Spleen (tissue), 7 donors: ENCODE measurements at regions not wholly inside any gene's neighbourhood (a gene's known extent, or its start where the extent isn't known, plus 50 kb on each side); places are given as distances from the start of the nearest gene placed in this dataset.

Source experiments
- CTCF ChIP-seq, 11 experiments: fragments of 200-600 bp in 7 of 11; fragments of 450-650 bp in 4 of 11; sonication (generic) in 4 of 11; IDR thresholded peaks in 8 of 11; conservative IDR thresholded peaks in 3 of 11; 1 replicate in 7 of 11; 2 replicates in 4 of 11; pipeline versions ENCODE4 v1.4.0 to v1.8.0; 2016 to 2021; ENCODE audit warnings: antibody characterized with exemption in 11 of 11, inconsistent platforms in 4 of 11, mild to moderate bottlenecking in 1 of 11
- POLR2A ChIP-seq, 3 donors: fragments of 450-650 bp; IDR thresholded peaks; one replicate each; pipeline ENCODE4 v1.5.1; 2017; ENCODE audit warnings: antibody characterized with exemption in 3 of 3, mild to moderate bottlenecking in 1 of 3
- POLR2AphosphoS5 ChIP-seq, 3 donors: sonication (generic); formaldehyde crosslinking; IDR thresholded peaks; one replicate each; pipeline ENCODE4 v1.5.1; 2017; ENCODE audit warnings: antibody characterized with exemption in 3 of 3
- donor health status: DM: no; HTN: no; CAD: no; lungs with moderate emphysema.
- donor health status: DM: no; HTN: no; CAD: no.
- donor health status: DM: no; HTN: no; CAD: no.

- TF ChIP-seq CTCF (IDR thresholded peaks at IDR 0.05 in 8 of 11, conservative IDR thresholded peaks at IDR 0.05 in 3 of 11) = no peak
- TF ChIP-seq POLR2AphosphoS5 (IDR thresholded peaks at IDR 0.05) = no peak
- no peak for TF ChIP-seq POLR2A (IDR thresholded peaks at IDR 0.05)
These were observed 363.6 kb upstream of the CNR1 start for GRCh38 chr6:88529726-88530125.
